HUDEP-2 (cell line): ENCODE measurements at regions not wholly inside any gene's neighbourhood (a gene's known extent, or its start where the extent isn't known, plus 50 kb on each side); places are given as distances from the start of the nearest gene placed in this dataset.

Source experiments
- DNase-seq, 76 experiments: peaks; one replicate each; lab custom pipeline; 2025; ENCODE audit not compliant: unreplicated experiment in 76 of 76; lab: John Stamatoyannopoulos, UW

GRCh38 chr15:93467337-93467736, 378.3 kb upstream of the RGMA start:
- DNase-seq: no peak

- no peak for DNase-seq
Measured at GRCh38 chr15:93466380-93466779, 377.4 kb upstream of the RGMA start.

- no peak for DNase-seq
Measured at GRCh38 chr15:93462690-93463089, 373.7 kb upstream of the RGMA start.

GRCh38 chr15:93460717-93461116, 371.7 kb upstream of the RGMA start:
- no peak for DNase-seq

GRCh38 chr15:93459396-93459795, 370.4 kb upstream of the RGMA start:
- DNase-seq: no peak

GRCh38 chr15:93458597-93458996, 369.6 kb upstream of the RGMA start:
- no peak for DNase-seq

- peak in 1 of 76 experiments; percentile 4 for DNase-seq
Measured at GRCh38 chr15:93454788-93455187, 365.8 kb upstream of the RGMA start.

GRCh38 chr15:93452537-93453211, 363.7 kb upstream of the RGMA start:
- DNase-seq: no peak

- DNase-seq: no peak
Measured at GRCh38 chr15:93451822-93452221, 362.8 kb upstream of the RGMA start.

GRCh38 chr15:93451265-93451664, 362.3 kb upstream of the RGMA start:
- no peak for DNase-seq

GRCh38 chr15:93449798-93450197, 360.8 kb upstream of the RGMA start:
- no peak for DNase-seq

- DNase-seq: no peak
Measured at GRCh38 chr15:93438310-93438709, 349.3 kb upstream of the RGMA start.

GRCh38 chr15:93432474-93432873, 343.5 kb upstream of the RGMA start:
- no peak for DNase-seq

- no peak for DNase-seq
Measured at GRCh38 chr15:93428807-93429351, 339.9 kb upstream of the RGMA start.

- no peak for DNase-seq
Measured at GRCh38 chr15:93428150-93428549, 339.1 kb upstream of the RGMA start.

GRCh38 chr15:93424131-93424530, 335.1 kb upstream of the RGMA start:
- no peak for DNase-seq

GRCh38 chr15:93422476-93422875, 333.5 kb upstream of the RGMA start:
- no peak for DNase-seq

- no peak for DNase-seq
Measured at GRCh38 chr15:93420477-93420876, 331.5 kb upstream of the RGMA start.

GRCh38 chr15:93420050-93420452, 331.0 kb upstream of the RGMA start:
- peak in 6 of 76 experiments; percentile 0 to 9 (median 2) for DNase-seq

- no peak for DNase-seq
Measured at GRCh38 chr15:93418566-93418965, 329.6 kb upstream of the RGMA start.

- DNase-seq: no peak
Measured at GRCh38 chr15:93417631-93418030, 328.6 kb upstream of the RGMA start.

GRCh38 chr15:93417156-93417555, 328.1 kb upstream of the RGMA start:
- no peak for DNase-seq

GRCh38 chr15:93415576-93415975, 326.6 kb upstream of the RGMA start:
- no peak for DNase-seq
